Colonic mucosa (tissue), 4 donors: ENCODE measurements at regions not wholly inside any gene's neighbourhood (a gene's known extent, or its start where the extent isn't known, plus 50 kb on each side); places are given as distances from the start of the nearest gene placed in this dataset.

Experiments used
- DNase-seq: peaks from one replicate; pipeline ENCODE4 v3.0.0-alpha.2; 2020
- H3K27ac ChIP-seq: fragments of 200-600 bp; one replicate; pipeline ENCODE4 v1.8.0; 2021
- H3K27me3 ChIP-seq: fragments of 200-600 bp; one replicate; pipeline ENCODE4 v1.8.0; 2021
- H3K36me3 ChIP-seq: fragments of 200-600 bp; one replicate; pipeline ENCODE4 v1.8.0; 2021
- H3K4me1 ChIP-seq: fragments of 200-600 bp; one replicate; pipeline ENCODE4 v1.8.0; 2021; ENCODE audit warnings: mild to moderate bottlenecking
- H3K4me3 ChIP-seq: fragments of 200-600 bp; one replicate; pipeline ENCODE4 v1.8.0; 2021
- H3K9ac ChIP-seq, 2 donors: one replicate each; pipeline ENCODE4 v1.7.0; 2013; ENCODE audit warnings: control low read depth in 2 of 2, low read depth in 2 of 2, low read length in 2 of 2
- H3K9me3 ChIP-seq: fragments of 200-600 bp; one replicate; pipeline ENCODE4 v1.8.0; 2021
- CTCF ChIP-seq: fragments of 200-600 bp; IDR thresholded peaks from one replicate; pipeline ENCODE4 v1.8.0; 2022; ENCODE audit warnings: antibody characterized with exemption, mild to moderate bottlenecking
- intact Hi-C: fragments of 100-400 bp; cut with DNase I; formaldehyde crosslinking; loops from one replicate; pipeline ENCODE4 v1.14.1; 2022
- donor health status: healthy.
- donor health status: DM: no; HTN: no; CAD: no.
- donor health status: DM: no; HTN: no; CAD: no.

- intact Hi-C loops, result no loop called here
- no peaks in the 10 kb centered on the region for H3K27me3 ChIP-seq
- no peaks in the 10 kb centered on the region for H3K36me3 ChIP-seq
- no peak overlapping the region for H3K27ac ChIP-seq
- H3K9me3 ChIP-seq, result no peaks in the 10 kb centered on the region
- no peak overlapping the region for H3K4me3 ChIP-seq
- no peaks in the 10 kb centered on the region for H3K4me1 ChIP-seq
- no peak for TF ChIP-seq CTCF
- DNase-seq, result no peak
- H3K9ac ChIP-seq, result no peak overlapping the region
Measured at GRCh38 chr2:238552226-238552625, 125.5 kb downstream of the ASB1 start.

DNA sequence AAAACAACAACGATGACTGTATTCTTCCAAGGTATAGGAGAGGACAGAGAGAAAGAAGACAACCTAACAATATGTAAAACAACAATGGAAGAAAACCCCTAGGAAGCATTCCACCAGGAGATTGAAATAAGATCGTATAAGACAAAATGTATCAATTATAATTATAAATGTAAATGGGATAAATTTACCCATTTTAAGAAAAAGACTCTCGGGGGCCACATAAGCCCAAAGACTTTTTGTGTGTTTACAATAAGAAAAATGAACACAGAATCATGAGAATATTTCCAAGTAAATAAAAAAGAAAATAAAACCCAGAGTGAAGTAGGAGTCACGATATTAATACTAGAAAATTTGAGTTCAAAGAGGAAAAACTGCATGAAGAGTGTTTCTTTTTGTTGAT, 126.4 kb downstream of the ASB1 start:
- intact Hi-C loops, result no loop called here
- Histone ChIP-seq H3K9ac (no peak overlapping the region), H3K9me3 (no peaks in the 10 kb centered on the region), H3K27ac (no peak overlapping the region), H3K27me3 (no peaks in the 10 kb centered on the region), H3K4me1 (no peaks in the 10 kb centered on the region), H3K36me3 (no peaks in the 10 kb centered on the region), H3K4me3 (no peak overlapping the region)
- no peak for DNase-seq
- TF ChIP-seq CTCF, result no peak

- intact Hi-C loops, result no loop called here
- no peak overlapping the region for H3K9ac ChIP-seq
- H3K9me3 ChIP-seq, result no peaks in the 10 kb centered on the region
- no peak overlapping the region for H3K4me3 ChIP-seq
- no peaks in the 10 kb centered on the region for H3K27me3 ChIP-seq
- no peaks in the 10 kb centered on the region for H3K4me1 ChIP-seq
- no peak for TF ChIP-seq CTCF
- no peak overlapping the region for H3K27ac ChIP-seq
- DNase-seq, result no peak
- H3K36me3 ChIP-seq, result no peaks in the 10 kb centered on the region
Measured at GRCh38 chr2:238554468-238555315, 128.0 kb downstream of the ASB1 start.

- intact Hi-C loops, result no loop called here
- no peak for TF ChIP-seq CTCF
Measured at GRCh38 chr2:238555786-238556542, 129.2 kb downstream of the ASB1 start.

DNA sequence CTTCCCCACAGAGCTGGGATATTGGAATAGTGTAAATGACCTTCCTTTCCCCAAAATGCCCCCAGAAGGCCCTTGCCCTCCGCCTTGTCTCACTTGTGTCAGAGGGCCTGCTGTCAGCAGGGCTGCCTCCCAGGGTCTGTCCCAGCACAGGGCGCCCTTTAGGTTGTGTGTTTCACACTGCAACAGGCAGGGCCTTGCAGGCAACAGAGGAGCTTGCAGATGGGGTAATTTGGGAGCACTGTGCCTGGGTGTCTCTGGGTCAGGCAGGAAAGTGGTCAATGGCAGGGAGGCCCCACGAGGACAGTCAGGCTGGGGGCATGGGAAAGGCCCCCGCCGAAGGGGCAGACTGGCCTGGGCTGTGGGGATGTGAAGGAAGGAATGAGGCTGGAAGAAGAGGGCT, 130.7 kb downstream of the ASB1 start:
- intact Hi-C loops, result no loop called here
- no peaks in the 10 kb centered on the region for H3K9me3 ChIP-seq
- H3K9ac ChIP-seq, result no peak overlapping the region
- DNase-seq, result no peak
- no peak for TF ChIP-seq CTCF
- no peaks in the 10 kb centered on the region for H3K4me1 ChIP-seq
- no peaks in the 10 kb centered on the region for H3K27me3 ChIP-seq
- no peaks in the 10 kb centered on the region for H3K36me3 ChIP-seq
- H3K4me3 ChIP-seq, result no peak overlapping the region
- H3K27ac ChIP-seq, result no peak overlapping the region

More at GRCh38 chr2:238555786-238556542, 129.2 kb downstream of the ASB1 start:
- H3K4me3 ChIP-seq, result no peak overlapping the region
- no peaks in the 10 kb centered on the region for H3K9me3 ChIP-seq
- no peaks in the 10 kb centered on the region for H3K36me3 ChIP-seq
- H3K4me1 ChIP-seq, result no peaks in the 10 kb centered on the region
- no peak overlapping the region for H3K27ac ChIP-seq
- no peak for DNase-seq
- H3K9ac ChIP-seq, result no peak overlapping the region
- H3K27me3 ChIP-seq, result no peaks in the 10 kb centered on the region
